HL-60 (cell line): ENCODE measurements at regions not wholly inside any gene's neighbourhood (a gene's known extent, or its start where the extent isn't known, plus 50 kb on each side); places are given as distances from the start of the nearest gene placed in this dataset.

ENCODE experiments used
- DNase-seq, 2 experiments: peaks; one replicate each; pipeline ENCODE4 v3.0.0-alpha.2; 2010 to 2020; ENCODE audit warnings: low read depth in 1 of 2, low spot score in 1 of 2
- H3K27ac ChIP-seq: fragments of 250-450 bp; sonication (Bioruptor Pico); replicated peaks from 2 replicates; pipeline ENCODE4 v1.5.1; 2020; ENCODE audit warnings: mild to moderate bottlenecking, moderate library complexity
- H3K27me3 ChIP-seq: fragments of 250-450 bp; sonication (Bioruptor Pico); 2 replicates; pipeline ENCODE4 v1.5.1; 2021; ENCODE audit warnings: mild to moderate bottlenecking, moderate library complexity; ENCODE audit not compliant: insufficient read depth, poor library complexity, severe bottlenecking
- H3K4me3 ChIP-seq: replicated peaks from 2 replicates; pipeline ENCODE4 v1.5.1; 2011; ENCODE audit warnings: mild to moderate bottlenecking, control low read depth, low read length; ENCODE audit not compliant: insufficient read depth
- CTCF ChIP-seq: IDR thresholded peaks from one replicate; pipeline ENCODE4 v1.5.1; 2011; ENCODE audit warnings: low read length, control low read depth, inconsistent platforms; ENCODE audit not compliant: insufficient read depth
- GABPA ChIP-seq: IDR thresholded peaks from 2 replicates; pipeline ENCODE4 v1.6.1; 2012; ENCODE audit warnings: low read depth
- POLR2AphosphoS5 ChIP-seq: IDR thresholded peaks from 2 replicates; pipeline ENCODE4 v1.6.1; 2012; ENCODE audit warnings: low read depth
- SPI1 ChIP-seq: IDR thresholded peaks from 2 replicates; pipeline ENCODE4 v1.6.1; 2012; ENCODE audit warnings: low read depth, mild to moderate bottlenecking, borderline replicate concordance
- TF ChIP-seq, protein P1 (sequence below): IDR thresholded peaks from 2 replicates; pipeline ENCODE4 v1.6.1; 2012; ENCODE audit warnings: low read depth; ENCODE audit not compliant: insufficient replicate concordance

DNA sequence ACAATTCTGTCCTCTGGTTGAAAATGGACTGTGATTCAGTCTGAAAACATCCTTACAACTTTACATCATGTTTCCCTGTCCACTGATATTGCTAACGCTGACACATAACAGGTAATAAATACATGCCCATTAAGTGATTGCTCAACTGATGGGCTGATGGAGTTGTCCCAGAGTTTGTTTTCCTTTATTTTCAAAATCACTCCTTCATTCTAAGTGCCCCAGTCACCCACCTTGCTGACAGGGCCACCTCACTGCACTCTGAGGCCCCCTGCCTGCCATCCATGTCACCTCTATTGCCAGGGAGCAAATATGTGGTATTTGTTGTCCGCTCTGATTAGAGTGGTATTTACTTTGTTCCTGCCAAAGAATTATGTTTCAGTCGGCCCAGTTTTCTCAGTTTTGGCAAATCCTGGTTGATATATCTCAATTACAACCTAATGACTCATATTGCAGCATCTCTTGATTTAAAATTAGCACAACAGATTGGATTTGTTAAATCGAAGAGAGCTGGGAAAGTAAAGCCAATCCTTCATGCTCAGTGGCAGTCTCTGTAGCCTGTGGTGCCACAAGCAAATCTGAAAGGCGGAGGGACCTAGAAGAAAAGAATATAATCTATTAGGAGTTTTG, 105.1 kb downstream of the RDH14 start:
- no peak for TF ChIP-seq POLR2AphosphoS5
- TF ChIP-seq GABPA = no peak
- TF ChIP-seq, protein P1, sequence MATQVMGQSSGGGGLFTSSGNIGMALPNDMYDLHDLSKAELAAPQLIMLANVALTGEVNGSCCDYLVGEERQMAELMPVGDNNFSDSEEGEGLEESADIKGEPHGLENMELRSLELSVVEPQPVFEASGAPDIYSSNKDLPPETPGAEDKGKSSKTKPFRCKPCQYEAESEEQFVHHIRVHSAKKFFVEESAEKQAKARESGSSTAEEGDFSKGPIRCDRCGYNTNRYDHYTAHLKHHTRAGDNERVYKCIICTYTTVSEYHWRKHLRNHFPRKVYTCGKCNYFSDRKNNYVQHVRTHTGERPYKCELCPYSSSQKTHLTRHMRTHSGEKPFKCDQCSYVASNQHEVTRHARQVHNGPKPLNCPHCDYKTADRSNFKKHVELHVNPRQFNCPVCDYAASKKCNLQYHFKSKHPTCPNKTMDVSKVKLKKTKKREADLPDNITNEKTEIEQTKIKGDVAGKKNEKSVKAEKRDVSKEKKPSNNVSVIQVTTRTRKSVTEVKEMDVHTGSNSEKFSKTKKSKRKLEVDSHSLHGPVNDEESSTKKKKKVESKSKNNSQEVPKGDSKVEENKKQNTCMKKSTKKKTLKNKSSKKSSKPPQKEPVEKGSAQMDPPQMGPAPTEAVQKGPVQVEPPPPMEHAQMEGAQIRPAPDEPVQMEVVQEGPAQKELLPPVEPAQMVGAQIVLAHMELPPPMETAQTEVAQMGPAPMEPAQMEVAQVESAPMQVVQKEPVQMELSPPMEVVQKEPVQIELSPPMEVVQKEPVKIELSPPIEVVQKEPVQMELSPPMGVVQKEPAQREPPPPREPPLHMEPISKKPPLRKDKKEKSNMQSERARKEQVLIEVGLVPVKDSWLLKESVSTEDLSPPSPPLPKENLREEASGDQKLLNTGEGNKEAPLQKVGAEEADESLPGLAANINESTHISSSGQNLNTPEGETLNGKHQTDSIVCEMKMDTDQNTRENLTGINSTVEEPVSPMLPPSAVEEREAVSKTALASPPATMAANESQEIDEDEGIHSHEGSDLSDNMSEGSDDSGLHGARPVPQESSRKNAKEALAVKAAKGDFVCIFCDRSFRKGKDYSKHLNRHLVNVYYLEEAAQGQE = no peak
- TF ChIP-seq CTCF = no peak
- no peak overlapping the region for H3K27ac ChIP-seq
- no peak overlapping the region for H3K4me3 ChIP-seq

GRCh38 chr2:18454692-18455235, 105.7 kb downstream of the RDH14 start:
- Histone ChIP-seq H3K27ac (no peak overlapping the region), H3K27me3 (no peaks in the 10 kb centered on the region), H3K4me3 (no peak overlapping the region)
- no peak for TF ChIP-seq SPI1
- TF ChIP-seq, protein P1 = no peak
- TF ChIP-seq GABPA = no peak
- no peak for TF ChIP-seq CTCF
- no peak for TF ChIP-seq POLR2AphosphoS5
- no peak for DNase-seq

More for the DNA sequence above, 105.1 kb downstream of the RDH14 start:
- H3K27me3 ChIP-seq = no peaks in the 10 kb centered on the region
- DNase-seq = no peak

- Histone ChIP-seq H3K27ac (no peak overlapping the region), H3K27me3 (peaks cover 2% of the 10 kb centered on the region), H3K4me3 (no peak overlapping the region)
- no peak for DNase-seq
- TF ChIP-seq GABPA = no peak
- TF ChIP-seq, protein P1 = no peak
- no peak for TF ChIP-seq POLR2AphosphoS5
- TF ChIP-seq CTCF = no peak
- TF ChIP-seq SPI1 = no peak
These were observed 113.7 kb downstream of the RDH14 start for GRCh38 chr2:18446715-18447114.
